Endometrial microvascular endothelial cells (primary cell): ENCODE measurements at regions not wholly inside any gene's neighbourhood (a gene's known extent, or its start where the extent isn't known, plus 50 kb on each side); places are given as distances from the start of the nearest gene placed in this dataset.
"Not testable (repeated sequence)": the region's sequence is repeated elsewhere in the genome, so short reads cannot be mapped to it uniquely, and the experiment has no call there.

Experiments used
- in situ Hi-C: cut with HindIII; loops from 2 replicates; pipeline ENCODE4 v1.10.0; 2017; ENCODE audit warnings: low sequenced_read_pairs, low pct_unique_long_range_greater_than_20kb; ENCODE audit errors: inconsistent ontology term

- in situ Hi-C loops, result no loop called here
Measured at GRCh38 chr17:70961341-70961740, 792.0 kb downstream of the KCNJ2 start.

GRCh38 chr17:70968302-70968701 lies 799.0 kb downstream of the KCNJ2 start:
- in situ Hi-C loops, result no loop called here

GRCh38 chr17:70969521-70970034 lies 800.2 kb downstream of the KCNJ2 start:
- in situ Hi-C loops, result no loop called here

GRCh38 chr17:70976447-70976846 lies 807.1 kb downstream of the KCNJ2 start:
- in situ Hi-C loops, result no loop called here

GRCh38 chr17:70984873-70985272 lies 815.5 kb downstream of the KCNJ2 start:
- in situ Hi-C loops, result no loop called here

GRCh38 chr17:70987867-70988340 lies 818.6 kb downstream of the KCNJ2 start:
- in situ Hi-C loops, result no loop called here

- in situ Hi-C loops, result no loop called here
Measured at GRCh38 chr17:70988622-70989021, 819.3 kb downstream of the KCNJ2 start.

GRCh38 chr17:70989280-70989679 lies 819.9 kb downstream of the KCNJ2 start:
- in situ Hi-C loops, result no loop called here

GRCh38 chr17:70994194-70994593 lies 824.9 kb downstream of the KCNJ2 start:
- in situ Hi-C loops, result no loop called here

GRCh38 chr17:70995997-70996396 lies 826.7 kb downstream of the KCNJ2 start:
- in situ Hi-C loops, result no loop called here

- in situ Hi-C loops, result no loop called here
Measured at GRCh38 chr17:71003736-71004135, 834.4 kb downstream of the KCNJ2 start.

GRCh38 chr17:71004413-71004812 lies 835.1 kb downstream of the KCNJ2 start:
- in situ Hi-C loops, result no loop called here

- in situ Hi-C loops, result no loop called here
Measured at GRCh38 chr17:71011391-71011790, 842.1 kb downstream of the KCNJ2 start.

GRCh38 chr17:71019699-71020098 lies 850.4 kb downstream of the KCNJ2 start:
- in situ Hi-C loops, result no loop called here

- in situ Hi-C loops, result no loop called here
Measured at GRCh38 chr17:71022758-71023157, 853.4 kb downstream of the KCNJ2 start.

GRCh38 chr17:71023249-71024030 lies 854.1 kb downstream of the KCNJ2 start:
- in situ Hi-C loops, result no loop called here

GRCh38 chr17:71024172-71024571 lies 854.8 kb downstream of the KCNJ2 start:
- in situ Hi-C loops, result no loop called here

GRCh38 chr17:71024969-71025368 lies 855.6 kb downstream of the KCNJ2 start:
- in situ Hi-C loops, result no loop called here

- in situ Hi-C loops, result no loop called here
Measured at GRCh38 chr17:71029246-71029645, 859.9 kb downstream of the KCNJ2 start.

- in situ Hi-C loops, result not testable (repeated sequence)
Measured at GRCh38 chr17:71031286-71031685, 862.0 kb downstream of the KCNJ2 start.
